ENCODE measurements at regions not wholly inside any gene's neighbourhood (a gene's known extent, or its start where the extent isn't known, plus 50 kb on each side); places are given as distances from the start of the nearest gene placed in this dataset.

DNA sequence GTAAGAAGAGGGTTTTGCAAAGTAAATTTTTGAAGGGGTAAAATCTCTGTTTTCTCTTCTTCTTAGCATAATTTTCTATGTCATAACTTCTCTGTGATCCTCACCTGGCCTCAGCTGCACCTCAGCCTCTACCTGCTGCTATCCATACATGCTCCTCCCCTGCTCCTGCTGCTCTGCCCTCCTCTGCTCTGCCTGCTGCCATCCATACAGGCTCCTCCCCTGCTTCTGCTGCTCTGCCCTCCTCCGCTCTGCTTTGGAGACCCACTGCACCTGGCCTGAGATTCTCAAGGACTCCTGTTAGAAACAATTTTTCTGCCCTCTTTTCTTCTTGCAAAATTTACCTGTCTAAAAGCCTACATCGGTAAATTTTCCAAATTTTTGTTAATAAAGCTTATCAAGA, 388.6 kb upstream of the PITX2 start (continued):
- TF ChIP-seq, protein P1, sequence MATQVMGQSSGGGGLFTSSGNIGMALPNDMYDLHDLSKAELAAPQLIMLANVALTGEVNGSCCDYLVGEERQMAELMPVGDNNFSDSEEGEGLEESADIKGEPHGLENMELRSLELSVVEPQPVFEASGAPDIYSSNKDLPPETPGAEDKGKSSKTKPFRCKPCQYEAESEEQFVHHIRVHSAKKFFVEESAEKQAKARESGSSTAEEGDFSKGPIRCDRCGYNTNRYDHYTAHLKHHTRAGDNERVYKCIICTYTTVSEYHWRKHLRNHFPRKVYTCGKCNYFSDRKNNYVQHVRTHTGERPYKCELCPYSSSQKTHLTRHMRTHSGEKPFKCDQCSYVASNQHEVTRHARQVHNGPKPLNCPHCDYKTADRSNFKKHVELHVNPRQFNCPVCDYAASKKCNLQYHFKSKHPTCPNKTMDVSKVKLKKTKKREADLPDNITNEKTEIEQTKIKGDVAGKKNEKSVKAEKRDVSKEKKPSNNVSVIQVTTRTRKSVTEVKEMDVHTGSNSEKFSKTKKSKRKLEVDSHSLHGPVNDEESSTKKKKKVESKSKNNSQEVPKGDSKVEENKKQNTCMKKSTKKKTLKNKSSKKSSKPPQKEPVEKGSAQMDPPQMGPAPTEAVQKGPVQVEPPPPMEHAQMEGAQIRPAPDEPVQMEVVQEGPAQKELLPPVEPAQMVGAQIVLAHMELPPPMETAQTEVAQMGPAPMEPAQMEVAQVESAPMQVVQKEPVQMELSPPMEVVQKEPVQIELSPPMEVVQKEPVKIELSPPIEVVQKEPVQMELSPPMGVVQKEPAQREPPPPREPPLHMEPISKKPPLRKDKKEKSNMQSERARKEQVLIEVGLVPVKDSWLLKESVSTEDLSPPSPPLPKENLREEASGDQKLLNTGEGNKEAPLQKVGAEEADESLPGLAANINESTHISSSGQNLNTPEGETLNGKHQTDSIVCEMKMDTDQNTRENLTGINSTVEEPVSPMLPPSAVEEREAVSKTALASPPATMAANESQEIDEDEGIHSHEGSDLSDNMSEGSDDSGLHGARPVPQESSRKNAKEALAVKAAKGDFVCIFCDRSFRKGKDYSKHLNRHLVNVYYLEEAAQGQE (IDR thresholded peaks at IDR 0.05), result no peak
- TF ChIP-seq GABPA (IDR thresholded peaks at IDR 0.05 in 1 of 2, conservative IDR thresholded peaks at IDR 0.05 in 1 of 2) (no peak), EGR1 (IDR thresholded peaks at IDR 0.05; ENCODE audit: low read depth in 2 of 2) (no peak), RXRA (IDR thresholded peaks at IDR 0.05) (no peak)

DNA sequence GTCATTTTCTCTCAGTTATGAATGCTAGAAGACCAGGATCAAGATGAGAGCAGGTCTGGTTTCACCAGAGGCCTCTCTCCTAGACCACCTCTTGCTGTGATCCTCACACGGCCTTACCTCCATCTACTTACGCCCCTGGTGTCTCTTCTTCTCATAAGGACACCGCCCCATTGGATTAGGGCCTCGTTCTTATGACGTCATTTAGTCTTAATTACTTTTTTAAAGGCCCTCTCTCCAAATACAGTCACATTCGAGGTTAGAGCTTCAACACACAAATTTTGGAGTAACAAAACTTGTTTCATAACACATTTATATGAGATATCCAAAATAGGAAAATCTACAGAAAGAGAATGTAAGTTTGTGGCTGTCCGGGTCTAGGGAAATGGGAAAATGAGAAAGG, 391.0 kb upstream of the PITX2 start:
- H3K36me3 ChIP-seq (ENCODE audit: control insufficient read depth in 4 of 4, insufficient read depth in 3 of 4, low read depth in 1 of 4, low read length in 3 of 4), result no peaks in the 10 kb centered on the region
- no peak overlapping the region for H3K9ac ChIP-seq (ENCODE audit: low read depth in 1 of 2, low read length in 2 of 2)
- no peaks in the 10 kb centered on the region for H3K9me3 ChIP-seq (ENCODE audit: control insufficient read depth in 4 of 4, low read length in 3 of 4)
- no peak overlapping the region for H3K4me3 ChIP-seq (ENCODE audit: low read depth in 1 of 3, low read length in 3 of 3)
- no peak overlapping the region for H3K27ac ChIP-seq (ENCODE audit: low read depth in 1 of 2, low read length in 2 of 2)
- DNase-seq (ENCODE audit: low spot score), result no peak
- TF ChIP-seq EGR1 (IDR thresholded peaks at IDR 0.05; ENCODE audit: low read depth in 2 of 2), result no peak
- TF ChIP-seq JUND (IDR thresholded peaks at IDR 0.05), result no peak
- no peaks in the 10 kb centered on the region for H3K4me1 ChIP-seq (ENCODE audit: control insufficient read depth in 4 of 4, insufficient read depth in 4 of 4, low read length in 3 of 4)
- H3K27me3 ChIP-seq (ENCODE audit: control insufficient read depth in 4 of 4, insufficient read depth in 4 of 4, low read length in 3 of 4), result no peaks in the 10 kb centered on the region
- 70% methylated on average over 7 of the region's 7 CpGs for WGBS

DNA sequence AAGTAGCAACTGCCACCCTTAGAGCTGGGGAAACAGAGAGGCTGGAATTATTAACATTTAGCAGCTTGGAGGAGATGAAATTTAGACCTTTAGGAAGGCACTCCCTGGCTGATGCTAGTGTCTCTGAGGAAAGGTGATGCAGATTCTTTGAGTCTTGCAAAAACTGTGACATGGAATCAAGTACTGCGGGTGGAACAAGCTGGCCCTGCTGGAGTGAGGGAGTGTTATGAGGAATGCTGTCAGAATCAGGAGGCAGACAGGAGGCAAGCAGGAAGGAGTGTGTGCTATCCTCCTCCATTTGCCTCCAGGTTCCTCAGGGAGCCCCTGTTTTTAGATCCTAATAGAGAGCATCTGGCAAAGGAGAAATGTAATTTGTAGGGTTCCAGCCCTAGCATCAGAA, 391.7 kb upstream of the PITX2 start:
- 75% methylated on average over 1 of the region's 1 CpG for WGBS
- no peak for DNase-seq (ENCODE audit: low spot score)
- Histone ChIP-seq H3K9ac (ENCODE audit: low read depth in 1 of 2, low read length in 2 of 2) (no peak overlapping the region), H3K4me3 (ENCODE audit: low read depth in 1 of 3, low read length in 3 of 3) (no peak overlapping the region), H3K4me1 (ENCODE audit: control insufficient read depth in 4 of 4, insufficient read depth in 4 of 4, low read length in 3 of 4) (no peaks in the 10 kb centered on the region), H3K27me3 (ENCODE audit: control insufficient read depth in 4 of 4, insufficient read depth in 4 of 4, low read length in 3 of 4) (no peaks in the 10 kb centered on the region), H3K27ac (ENCODE audit: low read depth in 1 of 2, low read length in 2 of 2) (no peak overlapping the region), H3K36me3 (ENCODE audit: control insufficient read depth in 4 of 4, insufficient read depth in 3 of 4, low read depth in 1 of 4, low read length in 3 of 4) (no peaks in the 10 kb centered on the region), H3K9me3 (ENCODE audit: control insufficient read depth in 4 of 4, low read length in 3 of 4) (no peaks in the 10 kb centered on the region)
- TF ChIP-seq, protein P2, sequence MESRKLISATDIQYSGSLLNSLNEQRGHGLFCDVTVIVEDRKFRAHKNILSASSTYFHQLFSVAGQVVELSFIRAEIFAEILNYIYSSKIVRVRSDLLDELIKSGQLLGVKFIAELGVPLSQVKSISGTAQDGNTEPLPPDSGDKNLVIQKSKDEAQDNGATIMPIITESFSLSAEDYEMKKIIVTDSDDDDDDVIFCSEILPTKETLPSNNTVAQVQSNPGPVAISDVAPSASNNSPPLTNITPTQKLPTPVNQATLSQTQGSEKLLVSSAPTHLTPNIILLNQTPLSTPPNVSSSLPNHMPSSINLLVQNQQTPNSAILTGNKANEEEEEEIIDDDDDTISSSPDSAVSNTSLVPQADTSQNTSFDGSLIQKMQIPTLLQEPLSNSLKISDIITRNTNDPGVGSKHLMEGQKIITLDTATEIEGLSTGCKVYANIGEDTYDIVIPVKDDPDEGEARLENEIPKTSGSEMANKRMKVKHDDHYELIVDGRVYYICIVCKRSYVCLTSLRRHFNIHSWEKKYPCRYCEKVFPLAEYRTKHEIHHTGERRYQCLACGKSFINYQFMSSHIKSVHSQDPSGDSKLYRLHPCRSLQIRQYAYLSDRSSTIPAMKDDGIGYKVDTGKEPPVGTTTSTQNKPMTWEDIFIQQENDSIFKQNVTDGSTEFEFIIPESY (IDR thresholded peaks at IDR 0.05), result no peak
- TF ChIP-seq HNF4A (conservative IDR thresholded peaks at IDR 0.05), result no peak
- no peak for TF ChIP-seq RAD21 (IDR thresholded peaks at IDR 0.05)
- no peak for TF ChIP-seq EGR1 (IDR thresholded peaks at IDR 0.05; ENCODE audit: low read depth in 2 of 2)
- TF ChIP-seq, protein P3, sequence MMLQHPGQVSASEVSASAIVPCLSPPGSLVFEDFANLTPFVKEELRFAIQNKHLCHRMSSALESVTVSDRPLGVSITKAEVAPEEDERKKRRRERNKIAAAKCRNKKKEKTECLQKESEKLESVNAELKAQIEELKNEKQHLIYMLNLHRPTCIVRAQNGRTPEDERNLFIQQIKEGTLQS (IDR thresholded peaks at IDR 0.05), result no peak
- TF ChIP-seq FOXA2 (IDR thresholded peaks at IDR 0.05), result no peak
- no peak for TF ChIP-seq RXRA (IDR thresholded peaks at IDR 0.05)
- TF ChIP-seq GABPA (IDR thresholded peaks at IDR 0.05 in 1 of 2, conservative IDR thresholded peaks at IDR 0.05 in 1 of 2), result no peak
- TF ChIP-seq TAF1 (conservative IDR thresholded peaks at IDR 0.05), result no peak
- no peak for TF ChIP-seq HNF4G (IDR thresholded peaks at IDR 0.05)
- no peak for TF ChIP-seq SP1 (IDR thresholded peaks at IDR 0.05)
- no peak for TF ChIP-seq JUND (IDR thresholded peaks at IDR 0.05)
- TF ChIP-seq FOXA1 (IDR thresholded peaks at IDR 0.05), result no peak
- no peak for TF ChIP-seq YY1 (IDR thresholded peaks at IDR 0.05)
- TF ChIP-seq, protein P1 (IDR thresholded peaks at IDR 0.05), result no peak
- TF ChIP-seq, protein P4, sequence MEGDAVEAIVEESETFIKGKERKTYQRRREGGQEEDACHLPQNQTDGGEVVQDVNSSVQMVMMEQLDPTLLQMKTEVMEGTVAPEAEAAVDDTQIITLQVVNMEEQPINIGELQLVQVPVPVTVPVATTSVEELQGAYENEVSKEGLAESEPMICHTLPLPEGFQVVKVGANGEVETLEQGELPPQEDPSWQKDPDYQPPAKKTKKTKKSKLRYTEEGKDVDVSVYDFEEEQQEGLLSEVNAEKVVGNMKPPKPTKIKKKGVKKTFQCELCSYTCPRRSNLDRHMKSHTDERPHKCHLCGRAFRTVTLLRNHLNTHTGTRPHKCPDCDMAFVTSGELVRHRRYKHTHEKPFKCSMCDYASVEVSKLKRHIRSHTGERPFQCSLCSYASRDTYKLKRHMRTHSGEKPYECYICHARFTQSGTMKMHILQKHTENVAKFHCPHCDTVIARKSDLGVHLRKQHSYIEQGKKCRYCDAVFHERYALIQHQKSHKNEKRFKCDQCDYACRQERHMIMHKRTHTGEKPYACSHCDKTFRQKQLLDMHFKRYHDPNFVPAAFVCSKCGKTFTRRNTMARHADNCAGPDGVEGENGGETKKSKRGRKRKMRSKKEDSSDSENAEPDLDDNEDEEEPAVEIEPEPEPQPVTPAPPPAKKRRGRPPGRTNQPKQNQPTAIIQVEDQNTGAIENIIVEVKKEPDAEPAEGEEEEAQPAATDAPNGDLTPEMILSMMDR (IDR thresholded peaks at IDR 0.05; ENCODE audit: low read depth, low read length, missing input control), result no peak
- TF ChIP-seq, protein P5, sequence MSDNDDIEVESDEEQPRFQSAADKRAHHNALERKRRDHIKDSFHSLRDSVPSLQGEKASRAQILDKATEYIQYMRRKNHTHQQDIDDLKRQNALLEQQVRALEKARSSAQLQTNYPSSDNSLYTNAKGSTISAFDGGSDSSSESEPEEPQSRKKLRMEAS (IDR thresholded peaks at IDR 0.05), result no peak

All from liver (tissue), 8 donors.